GM04503 (cell line): ENCODE measurements at regions not wholly inside any gene's neighbourhood (a gene's known extent, or its start where the extent isn't known, plus 50 kb on each side); places are given as distances from the start of the nearest gene placed in this dataset.

Source experiments
- DNase-seq: peaks from one replicate; pipeline ENCODE4 v3.0.0-alpha.2; 2012; ENCODE audit warnings: low read depth

- DNase-seq, result no peak
These were observed 89.8 kb upstream of the NEUROD1 start for GRCh38 chr2:181770150-181770549.

DNA sequence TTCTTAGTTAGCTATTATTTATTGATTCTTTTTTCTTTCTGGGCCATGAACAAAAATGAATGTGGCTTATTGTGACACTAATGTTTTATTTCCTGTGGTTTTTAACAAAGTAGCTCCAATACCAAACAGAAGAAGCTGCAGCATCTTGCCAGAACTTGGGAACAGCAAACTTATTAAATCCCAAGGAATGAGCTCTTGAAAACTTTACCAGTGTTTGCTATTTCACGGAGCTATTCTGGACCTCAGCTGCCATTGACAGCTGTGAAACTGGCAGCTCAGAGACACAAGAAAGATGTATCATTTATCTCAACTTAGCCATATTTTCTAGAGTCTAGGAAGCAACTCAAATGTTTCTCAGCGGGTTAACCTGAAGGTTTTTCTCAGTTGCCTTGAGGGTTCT lies 91.0 kb upstream of the NEUROD1 start:
- no peak for DNase-seq

DNA sequence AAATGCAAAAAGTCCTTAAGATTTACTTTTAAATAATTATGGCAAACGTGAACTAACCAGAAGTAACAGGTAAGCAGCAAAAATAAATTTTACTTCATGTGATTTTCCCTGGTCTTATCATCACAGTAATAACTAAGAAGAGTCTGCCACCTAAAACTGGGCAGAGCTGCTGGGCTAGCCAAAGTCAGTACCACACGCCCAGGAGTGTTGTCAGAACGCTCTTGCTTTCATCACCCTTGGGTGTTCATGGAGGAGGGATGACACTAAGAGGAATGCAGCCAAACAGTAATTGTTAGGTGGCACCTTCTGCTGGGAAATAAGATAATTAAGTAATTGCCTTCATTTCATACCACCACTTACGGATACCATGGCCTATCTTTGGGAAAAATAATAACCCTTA lies 92.0 kb upstream of the NEUROD1 start:
- no peak for DNase-seq

DNA sequence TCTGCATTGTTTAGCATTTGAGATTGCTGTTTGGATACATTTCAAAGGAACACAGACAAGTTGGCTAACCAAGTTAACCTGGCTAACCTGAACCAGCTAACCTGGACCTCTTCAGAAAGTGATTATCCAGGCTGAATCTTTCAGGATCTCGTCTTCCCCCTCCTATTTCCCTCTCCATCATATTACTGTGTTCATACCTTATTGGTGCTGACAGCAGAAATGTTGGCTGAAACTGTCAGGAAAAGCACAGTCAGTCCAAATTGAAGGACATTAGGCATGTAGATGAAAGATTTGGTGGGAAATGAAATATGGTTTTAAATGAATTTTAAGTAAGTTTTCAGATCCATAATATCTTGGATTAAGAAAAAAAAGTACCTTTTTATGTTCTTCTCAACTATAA lies 92.5 kb upstream of the NEUROD1 start:
- no peak for DNase-seq

GRCh38 chr2:181774685-181775084 lies 94.4 kb upstream of the NEUROD1 start:
- no peak for DNase-seq

DNA sequence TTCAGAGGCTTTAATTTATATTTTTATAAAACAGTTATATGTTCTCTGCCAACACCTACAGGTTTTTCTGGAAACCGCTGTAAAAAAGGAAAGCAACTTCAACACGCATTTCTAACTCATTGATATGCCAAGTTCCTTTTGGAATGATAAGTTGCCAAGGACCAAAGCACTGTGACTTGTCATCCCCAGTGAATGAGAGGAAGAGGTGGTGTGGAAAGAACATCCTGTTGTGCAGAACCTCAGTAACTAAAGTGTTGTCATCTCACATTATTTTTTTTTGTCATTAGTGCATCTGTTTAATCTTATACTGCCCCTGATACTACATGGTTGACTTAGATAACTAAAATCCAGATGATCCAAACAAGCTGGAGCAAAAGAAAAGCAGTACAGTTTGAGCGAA lies 96.0 kb upstream of the NEUROD1 start:
- no peak for DNase-seq

DNA sequence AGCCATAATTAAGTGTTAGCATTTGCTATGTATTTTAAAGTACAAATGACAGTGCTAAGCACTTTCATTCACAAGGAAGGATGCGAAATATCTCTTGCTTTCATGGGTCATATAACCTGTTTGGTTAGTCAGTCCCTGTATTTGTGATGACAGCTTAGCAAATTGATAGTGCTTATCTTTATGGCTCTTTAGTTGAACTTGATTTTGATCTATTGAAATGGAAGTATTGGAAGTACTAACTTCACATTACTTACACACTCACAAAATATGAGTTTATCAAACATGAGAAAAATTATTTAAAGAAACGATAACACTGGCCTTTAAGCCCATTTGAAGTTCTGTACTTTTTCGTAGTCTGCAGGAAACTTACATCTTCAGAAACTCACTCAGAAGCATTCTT lies 97.4 kb upstream of the NEUROD1 start:
- DNase-seq, result no peak

DNA sequence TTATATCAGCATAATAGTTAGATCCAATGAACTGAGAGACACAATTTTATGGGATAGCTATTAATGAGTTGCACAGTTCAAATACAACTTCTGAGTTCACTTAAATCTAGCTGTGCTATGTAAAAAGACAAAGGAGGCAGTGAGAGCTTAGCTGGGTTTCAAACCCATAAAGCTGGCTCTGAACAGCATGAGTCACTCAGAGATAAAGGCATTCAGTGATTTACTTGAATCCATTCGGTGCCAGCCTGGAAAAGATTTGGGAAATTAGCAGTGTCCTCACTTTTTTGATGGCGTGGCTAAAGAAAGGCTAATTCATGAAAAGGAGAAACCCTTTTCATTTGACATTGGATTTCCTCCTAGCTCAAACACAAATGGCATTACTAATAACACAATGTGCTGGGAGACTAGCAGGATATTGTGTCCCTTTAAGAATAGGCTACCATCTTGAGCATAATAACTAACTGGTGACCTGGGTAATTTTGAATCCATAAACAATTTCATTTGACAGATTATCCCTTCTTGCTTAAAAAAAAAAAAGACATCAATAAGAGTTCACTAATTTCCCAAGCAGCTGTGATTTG lies 98.4 kb upstream of the NEUROD1 start:
- DNase-seq, result no peak

DNA sequence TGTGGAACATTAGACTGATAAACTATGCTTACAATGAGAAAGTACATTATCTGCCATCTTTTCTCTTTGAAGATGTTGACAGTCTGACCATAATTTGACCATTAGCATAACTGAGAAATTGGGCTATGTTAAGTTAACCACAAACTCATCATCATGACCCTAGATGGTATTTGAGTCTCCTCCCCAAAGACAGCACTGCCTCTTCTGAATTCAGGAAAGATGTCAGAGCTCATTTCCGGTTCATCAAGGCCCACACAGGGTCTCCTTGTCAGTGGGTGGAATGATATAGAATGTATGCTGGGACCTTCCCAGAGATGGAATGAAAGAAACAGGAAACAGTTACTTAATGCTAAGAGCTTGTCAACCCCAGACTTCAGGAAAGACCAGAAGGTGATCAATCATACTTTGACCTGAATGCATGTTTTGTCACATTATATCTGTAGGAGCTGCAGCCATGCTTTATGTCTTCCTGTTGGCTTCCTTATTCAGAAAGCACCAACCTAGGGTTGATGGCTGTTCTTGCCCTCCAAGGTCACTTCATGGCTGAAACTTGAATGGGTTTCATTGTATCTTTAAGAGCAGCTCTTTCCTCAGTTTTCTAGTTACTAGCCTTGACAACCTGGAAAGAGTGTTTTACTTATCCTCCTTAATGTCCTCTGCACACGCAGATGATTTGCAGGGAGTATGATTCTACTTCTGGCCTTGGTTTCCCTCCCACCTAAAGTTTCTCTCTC lies 99.1 kb upstream of the NEUROD1 start:
- DNase-seq, result no peak

DNA sequence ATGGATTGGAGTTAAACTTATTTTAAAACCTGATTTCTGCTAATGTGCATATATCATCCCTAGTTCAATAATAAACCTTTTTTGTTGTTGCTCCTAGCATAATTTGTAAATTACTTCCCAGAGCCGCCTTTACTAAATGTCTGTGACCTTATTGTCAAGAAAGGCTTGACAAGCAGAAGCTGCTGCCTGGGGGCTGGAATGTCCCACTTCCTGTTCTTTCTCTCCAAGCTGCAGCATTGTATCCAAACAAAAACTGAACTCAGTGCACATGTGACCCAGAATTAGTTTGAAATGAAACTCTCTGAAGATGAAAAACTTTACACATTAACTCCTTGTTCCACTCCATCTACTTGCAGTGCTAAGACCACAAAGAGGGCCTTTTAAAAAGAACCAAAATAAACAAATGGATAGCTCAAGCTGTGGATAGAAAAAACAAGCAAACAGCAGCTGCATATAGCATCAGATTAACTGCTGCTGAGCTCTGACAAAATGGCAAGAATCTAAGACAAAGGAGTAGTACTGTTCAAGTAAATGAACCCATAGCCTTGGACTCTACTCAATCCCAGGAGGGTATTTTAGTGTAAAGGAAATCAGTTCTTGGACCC lies 99.8 kb upstream of the NEUROD1 start:
- DNase-seq, result no peak

- no peak for DNase-seq
These were observed 100.3 kb upstream of the NEUROD1 start for GRCh38 chr2:181780657-181781056.

DNA sequence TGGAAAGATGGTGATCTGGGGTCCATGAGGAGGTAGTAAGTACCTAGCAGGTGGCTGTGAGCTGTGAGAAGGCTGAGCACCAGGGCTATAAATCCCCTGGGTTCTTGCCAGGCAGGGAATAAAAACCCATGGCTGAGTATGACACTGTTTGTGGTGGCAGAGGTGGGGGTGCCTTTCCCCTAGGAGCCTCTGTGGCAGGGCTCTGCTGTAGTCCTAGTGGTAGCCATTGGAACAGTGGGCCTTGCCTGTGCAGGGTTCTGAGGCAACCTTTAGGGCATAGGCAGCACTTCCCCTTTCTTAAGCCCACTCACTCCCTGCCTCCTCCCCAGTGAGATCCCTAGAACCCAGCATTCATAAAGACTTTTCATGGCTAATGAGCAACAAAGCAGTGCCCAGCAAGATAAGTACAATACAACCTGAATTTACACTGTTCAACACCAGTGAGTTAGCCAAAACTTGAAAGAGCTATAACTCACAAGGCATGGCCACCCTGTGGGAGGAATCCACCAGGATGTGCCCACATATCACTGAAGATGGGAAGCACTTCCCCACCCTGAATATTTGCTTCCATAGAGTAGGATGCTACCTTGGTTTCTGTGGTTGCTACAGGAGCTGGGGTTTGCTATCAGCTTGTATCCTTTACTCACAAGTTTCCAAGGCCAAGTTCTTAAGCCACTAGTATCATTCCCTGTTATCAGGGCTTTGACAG lies 100.9 kb upstream of the NEUROD1 start:
- no peak for DNase-seq

- no peak for DNase-seq
These were observed 102.3 kb upstream of the NEUROD1 start for GRCh38 chr2:181782660-181783059.

- DNase-seq, result no peak
These were observed 104.2 kb upstream of the NEUROD1 start for GRCh38 chr2:181784556-181784955.

- peak; percentile 51 for DNase-seq
These were observed 105.5 kb upstream of the NEUROD1 start for GRCh38 chr2:181785691-181786344.

- DNase-seq, result no peak
These were observed 104.9 kb upstream of the ITPRID2 start for GRCh38 chr2:181786371-181787228.

DNA sequence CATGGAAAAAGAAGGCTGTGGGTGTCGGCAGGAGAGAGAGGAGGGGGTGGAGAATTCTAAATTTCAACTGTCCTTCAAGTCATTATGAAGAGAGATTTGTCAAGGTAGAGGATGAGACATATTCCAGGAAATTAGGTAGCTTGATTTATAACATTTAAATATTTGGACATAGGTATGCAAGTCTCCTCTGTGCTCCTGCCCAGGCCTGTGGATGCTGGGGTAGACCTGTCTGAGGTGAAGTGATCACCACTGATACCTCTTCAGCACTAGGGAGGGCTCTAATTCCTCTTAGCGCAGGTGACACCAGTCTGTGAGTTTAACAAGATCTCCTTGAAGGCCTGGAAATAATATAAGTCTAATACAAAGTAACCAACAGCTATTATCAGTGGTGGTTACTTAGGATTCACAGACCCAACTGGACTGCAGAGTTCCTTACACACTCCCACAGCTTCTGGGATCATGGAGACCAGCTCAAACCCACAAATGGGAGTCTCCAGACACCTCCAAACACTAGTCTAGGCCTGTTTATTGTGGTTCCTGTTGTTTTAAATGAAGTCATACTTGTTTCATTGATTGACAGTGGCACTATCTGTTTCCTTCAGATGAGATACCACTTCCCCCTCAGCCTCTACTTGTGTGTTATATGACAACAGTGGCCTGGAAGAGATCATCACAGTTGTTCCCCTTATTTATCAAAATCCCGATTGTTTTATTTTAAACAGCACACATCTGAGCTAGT lies 104.1 kb upstream of the ITPRID2 start:
- no peak for DNase-seq

- DNase-seq, result no peak
These were observed 102.5 kb upstream of the ITPRID2 start for GRCh38 chr2:181788897-181789555.

DNA sequence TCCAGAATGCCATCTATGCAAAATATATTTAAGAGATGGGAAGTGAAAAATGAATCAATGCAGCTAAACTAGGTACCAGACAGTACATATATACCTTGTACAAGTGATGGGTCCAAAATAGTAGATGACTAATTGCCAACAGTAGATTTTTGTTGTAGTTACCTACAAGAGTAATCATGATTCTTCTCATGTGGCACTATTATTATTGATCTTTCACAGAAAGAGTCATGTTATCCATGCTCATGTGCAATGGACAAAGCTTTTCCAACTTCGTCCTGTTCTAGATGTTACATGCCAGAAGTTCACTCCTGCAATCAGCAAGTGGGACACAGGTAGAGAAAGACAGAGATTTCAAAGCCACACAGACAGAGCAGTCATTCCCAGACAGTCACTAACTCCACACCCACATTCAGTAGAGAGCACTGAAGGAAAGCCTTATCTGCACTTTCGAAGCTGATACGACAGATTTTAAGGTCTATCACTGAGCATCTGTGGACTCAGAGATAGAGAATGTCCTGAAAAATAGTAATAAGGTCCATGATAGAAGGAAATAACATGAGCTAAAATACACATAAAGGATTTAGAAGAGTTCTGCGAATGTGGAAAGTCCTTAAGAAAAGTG lies 101.6 kb upstream of the ITPRID2 start:
- no peak for DNase-seq
